Esophagus squamous epithelium (tissue), 5 donors: ENCODE measurements at regions not wholly inside any gene's neighbourhood (a gene's known extent, or its start where the extent isn't known, plus 50 kb on each side); places are given as distances from the start of the nearest gene placed in this dataset.
"Not testable (repeated sequence)": the region's sequence is repeated elsewhere in the genome, so short reads cannot be mapped to it uniquely, and the experiment has no call there.

Experiments
- DNase-seq: peaks from one replicate; lab custom pipeline; 2025; lab: John Stamatoyannopoulos, UW
- H3K27ac ChIP-seq, 4 donors: fragments of 200-600 bp; sonication (generic); one replicate each; pipeline ENCODE4 v1.5.1; 2016 to 2019; ENCODE audit warnings: mild to moderate bottlenecking in 1 of 4
- H3K27me3 ChIP-seq, 4 donors: fragments of 200-600 bp; sonication (generic); 1 replicate in 3 of 4; 2 replicates in 1 of 4; pipeline versions ENCODE4 v1.5.1 to v1.6.0; 2017 to 2021; ENCODE audit warnings: antibody characterized with exemption in 1 of 4
- H3K36me3 ChIP-seq, 3 donors: fragments of 200-600 bp; sonication (generic); one replicate each; pipeline ENCODE4 v1.5.1; 2016 to 2019
- H3K4me1 ChIP-seq, 3 donors: fragments of 200-600 bp; sonication (generic); one replicate each; pipeline ENCODE4 v1.5.1; 2017 to 2019
- H3K4me3 ChIP-seq, 4 donors: fragments of 200-600 bp; sonication (generic); 1 replicate in 3 of 4; 2 replicates in 1 of 4; pipeline ENCODE4 v1.5.1; 2016 to 2019; ENCODE audit warnings: mild to moderate bottlenecking in 2 of 4, moderate library complexity in 1 of 4
- H3K9me3 ChIP-seq, 3 donors: fragments of 200-600 bp; sonication (generic); one replicate each; pipeline ENCODE4 v1.5.1; 2016 to 2019
- CTCF ChIP-seq, 6 experiments: fragments of 450-650 bp in 4 of 6; fragments of 200-600 bp in 2 of 6; sonication (generic) in 2 of 6; IDR thresholded peaks; one replicate each; pipeline ENCODE4 v1.5.1; 2016 to 2019; ENCODE audit warnings: antibody characterized with exemption in 6 of 6, mild to moderate bottlenecking in 4 of 6, moderate library complexity in 4 of 6
- POLR2A ChIP-seq, 4 donors: fragments of 450-650 bp; IDR thresholded peaks; one replicate each; pipeline ENCODE4 v1.6.1; 2017; ENCODE audit warnings: antibody characterized with exemption in 4 of 4, mild to moderate bottlenecking in 4 of 4, moderate library complexity in 3 of 4
- WGBS, 2 donors: methylation state at CpG; one replicate each; pipeline ENCODE4 v1.1.5; 2018; 5-methylcytosine and 5-hydroxymethylcytosine counted together
- intact Hi-C: fragments of 100-400 bp; cut with DNase I; formaldehyde crosslinking; loops from one replicate; pipeline ENCODE4 v1.15.0; 2022
- donor health status: DM: yes; HTN: yes; CAD: no.

GRCh38 chr2:182503886-182504285 is 77.0 kb upstream of the PDE1A start:
- 89 to 92% methylated on average over 2 of the region's 2 CpGs for WGBS, 2 donors
- H3K4me1 ChIP-seq: no peaks in the 10 kb centered on the region
- H3K27ac ChIP-seq: no peak overlapping the region
- no peaks in the 10 kb centered on the region for H3K9me3 ChIP-seq
- H3K4me3 ChIP-seq: no peak overlapping the region
- H3K36me3 ChIP-seq: no peaks in the 10 kb centered on the region
- TF ChIP-seq CTCF (IDR thresholded peaks at IDR 0.05) (no peak), POLR2A (IDR thresholded peaks at IDR 0.05) (no peak)
- H3K27me3 ChIP-seq: no peaks in the 10 kb centered on the region
- intact Hi-C loops: no loop called here
- no peak for DNase-seq

- no peaks in the 10 kb centered on the region for H3K9me3 ChIP-seq
- 84 to 86% methylated on average over 2 of the region's 2 CpGs for WGBS, 2 donors
- no peaks in the 10 kb centered on the region for H3K36me3 ChIP-seq
- DNase-seq: no peak
- intact Hi-C loops: no loop called here
- H3K4me3 ChIP-seq: no peak overlapping the region
- no peaks in the 10 kb centered on the region for H3K4me1 ChIP-seq
- no peak for TF ChIP-seq CTCF (IDR thresholded peaks at IDR 0.05)
- TF ChIP-seq POLR2A (IDR thresholded peaks at IDR 0.05): no peak
- no peak overlapping the region for H3K27ac ChIP-seq
- H3K27me3 ChIP-seq: no peaks in the 10 kb centered on the region
Measured at GRCh38 chr2:182504903-182505302, 78.1 kb upstream of the PDE1A start.

- DNase-seq: no peak
- Histone ChIP-seq H3K36me3 (no peaks in the 10 kb centered on the region), H3K9me3 (no peaks in the 10 kb centered on the region), H3K27me3 (no peaks in the 10 kb centered on the region), H3K4me3 (no peak overlapping the region), H3K4me1 (no peaks in the 10 kb centered on the region), H3K27ac (no peak overlapping the region)
- intact Hi-C loops: no loop called here
- TF ChIP-seq CTCF (IDR thresholded peaks at IDR 0.05): no peak
- no peak for TF ChIP-seq POLR2A (IDR thresholded peaks at IDR 0.05)
Measured at GRCh38 chr2:182506606-182507005, 79.8 kb upstream of the PDE1A start.

- H3K4me1 ChIP-seq, H3K4me3 ChIP-seq, H3K27ac ChIP-seq, H3K9me3 ChIP-seq, H3K36me3 ChIP-seq, intact Hi-C loops, DNase-seq, H3K27me3 ChIP-seq: not testable (repeated sequence)
- 71 to 83% methylated on average over 1 to 3 of the region's 4 CpGs for WGBS, 2 donors
Measured at GRCh38 chr2:182508583-182508982, 81.7 kb upstream of the PDE1A start.

- Histone ChIP-seq H3K27ac (no peak overlapping the region), H3K27me3 (no peaks in the 10 kb centered on the region), H3K4me1 (no peaks in the 10 kb centered on the region), H3K9me3 (no peaks in the 10 kb centered on the region), H3K4me3 (no peak overlapping the region), H3K36me3 (no peaks in the 10 kb centered on the region)
- 95 to 100% methylated on average over 3 of the region's 3 CpGs for WGBS, 2 donors
- DNase-seq: no peak
- intact Hi-C loops: no loop called here
- TF ChIP-seq POLR2A (IDR thresholded peaks at IDR 0.05): no peak
- no peak for TF ChIP-seq CTCF (IDR thresholded peaks at IDR 0.05)
Measured at GRCh38 chr2:182509216-182509615, 82.4 kb upstream of the PDE1A start.
